Spinal cord (tissue), 9 donors: ENCODE measurements at regions not wholly inside any gene's neighbourhood (a gene's known extent, or its start where the extent isn't known, plus 50 kb on each side); places are given as distances from the start of the nearest gene placed in this dataset.

Experiments used
- DNase-seq, 6 donors: peaks; one replicate each; pipeline versions ENCODE4 v3.0.0 to v3.0.0-alpha.2; 2013 to 2015; ENCODE audit warnings: low spot score in 6 of 6, low read depth in 4 of 6
- H3K27ac ChIP-seq: one replicate; pipeline ENCODE4 v1.5.1; 2013; ENCODE audit warnings: low read depth, low read length, control low read depth
- H3K27me3 ChIP-seq: one replicate; pipeline ENCODE4 v1.6.1; 2013; ENCODE audit warnings: low read length; ENCODE audit not compliant: control insufficient read depth, insufficient read depth
- H3K36me3 ChIP-seq: one replicate; pipeline ENCODE4 v1.6.1; 2013; ENCODE audit warnings: low read length; ENCODE audit not compliant: control insufficient read depth, insufficient read depth
- H3K4me1 ChIP-seq: one replicate; pipeline ENCODE4 v1.6.1; 2013; ENCODE audit warnings: low read length; ENCODE audit not compliant: control insufficient read depth, insufficient read depth
- H3K4me3 ChIP-seq: one replicate; pipeline ENCODE4 v1.5.1; 2013; ENCODE audit warnings: low read depth, low read length, control low read depth
- H3K9me3 ChIP-seq: one replicate; pipeline ENCODE4 v1.6.1; 2013; ENCODE audit warnings: low read length; ENCODE audit not compliant: control insufficient read depth, insufficient read depth
- WGBS: methylation state at CpG from one replicate; pipeline ENCODE4 v1.1.5; 2013; ENCODE audit warnings: missing lambda C conversion rate; ENCODE audit not compliant: insufficient coverage; 5-methylcytosine and 5-hydroxymethylcytosine counted together
- donor health status: healthy.

DNA sequence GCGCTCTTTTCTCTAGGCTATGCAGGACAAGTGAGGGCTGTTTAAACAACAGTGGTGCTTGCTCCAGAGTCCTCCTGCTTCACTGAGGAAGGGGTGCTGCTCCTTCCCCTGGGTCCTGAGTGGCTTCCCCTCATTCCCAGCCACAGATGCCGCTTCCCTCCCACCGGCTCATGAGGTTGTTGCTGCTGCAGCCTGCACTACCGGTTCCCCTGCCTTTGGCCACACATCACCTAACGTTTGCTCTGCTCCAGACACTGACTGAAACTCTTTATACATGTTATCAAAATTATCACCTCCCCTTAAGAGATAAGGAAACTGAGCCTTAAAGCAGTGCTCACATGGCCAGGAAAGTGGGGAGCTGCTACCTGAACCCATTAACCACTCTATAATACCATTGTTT lies 130.8 kb upstream of the LGALSL start:
- H3K27me3 ChIP-seq: no peaks in the 10 kb centered on the region
- no peaks in the 10 kb centered on the region for H3K36me3 ChIP-seq
- no peaks in the 10 kb centered on the region for H3K9me3 ChIP-seq
- DNase-seq: no peak
- 93% methylated on average over 5 of the region's 5 CpGs for WGBS
- peaks cover 15% of the 10 kb centered on the region for H3K4me1 ChIP-seq
- no peak overlapping the region for H3K27ac ChIP-seq
- no peak overlapping the region for H3K4me3 ChIP-seq

- no peaks in the 10 kb centered on the region for H3K27me3 ChIP-seq
- H3K4me3 ChIP-seq: no peak overlapping the region
- 98% methylated on average over 4 of the region's 10 CpGs for WGBS
- H3K9me3 ChIP-seq: no peaks in the 10 kb centered on the region
- peaks cover 17% of the 10 kb centered on the region for H3K4me1 ChIP-seq
- DNase-seq: no peak
- no peaks in the 10 kb centered on the region for H3K36me3 ChIP-seq
- H3K27ac ChIP-seq: no peak overlapping the region
Observed at GRCh38 chr2:64324746-64325410, 129.1 kb upstream of the LGALSL start.

DNA sequence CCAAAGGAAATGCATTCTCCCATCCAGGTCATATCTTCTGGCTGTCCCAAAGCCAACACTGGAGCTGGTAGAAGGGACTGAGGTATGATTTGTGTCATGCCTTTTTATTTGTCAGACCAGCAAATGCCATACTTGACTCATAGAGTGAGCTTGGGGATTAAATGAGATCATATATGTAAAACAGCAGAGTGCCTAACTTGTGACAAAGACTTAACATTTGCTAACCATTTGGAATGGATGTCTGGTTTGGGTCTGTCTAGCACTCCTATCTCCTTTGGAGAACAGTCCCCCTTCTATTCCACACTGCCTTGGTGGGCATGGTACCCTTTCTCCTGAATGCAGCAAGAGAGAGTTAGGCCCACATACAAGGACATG lies 128.5 kb upstream of the LGALSL start:
- Histone ChIP-seq H3K36me3 (no peaks in the 10 kb centered on the region), H3K9me3 (no peaks in the 10 kb centered on the region), H3K4me3 (no peak overlapping the region), H3K27me3 (no peaks in the 10 kb centered on the region), H3K4me1 (peaks cover 20% of the 10 kb centered on the region), H3K27ac (no peak overlapping the region)
- no peak for DNase-seq

DNA sequence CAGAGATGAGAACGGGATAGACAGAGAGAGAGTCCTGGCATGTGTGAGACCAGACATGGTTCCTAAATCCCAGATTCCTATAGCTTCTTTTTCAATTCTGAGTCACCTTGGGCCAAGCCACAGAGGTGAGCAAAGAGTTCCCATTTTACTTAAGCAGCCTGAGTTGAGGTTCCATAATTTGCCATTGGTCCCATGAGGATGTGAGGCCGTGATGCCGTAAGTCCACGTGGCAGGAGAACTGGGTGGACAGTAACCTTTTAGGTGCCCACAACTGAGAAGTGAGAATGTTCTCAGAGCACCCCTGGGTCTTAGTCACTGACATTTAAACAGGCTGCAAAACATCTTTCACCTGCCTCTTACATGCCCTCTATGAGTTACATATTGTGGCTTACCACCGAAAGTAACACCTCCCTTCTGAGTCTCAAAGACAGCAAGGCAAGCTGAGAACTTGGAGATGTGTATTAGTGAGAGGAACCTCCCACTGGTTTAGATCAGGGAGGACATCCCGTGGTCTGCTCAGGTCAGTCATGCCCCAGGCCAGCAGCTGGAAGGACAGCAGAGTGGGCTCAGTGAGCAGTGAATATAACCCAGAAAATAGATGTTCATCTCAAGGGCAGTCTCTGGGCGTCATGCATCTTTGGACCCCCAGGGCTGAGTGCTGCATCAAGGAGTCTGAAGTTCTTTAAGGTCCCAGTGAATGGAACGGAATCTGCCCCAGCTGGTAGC lies 127.9 kb upstream of the LGALSL start:
- no peaks in the 10 kb centered on the region for H3K27me3 ChIP-seq
- no peak overlapping the region for H3K4me3 ChIP-seq
- WGBS: 92% methylated on average over 7 of the region's 8 CpGs
- DNase-seq: no peak
- H3K4me1 ChIP-seq: peaks cover 24% of the 10 kb centered on the region
- H3K27ac ChIP-seq: no peak overlapping the region
- no peaks in the 10 kb centered on the region for H3K36me3 ChIP-seq
- no peaks in the 10 kb centered on the region for H3K9me3 ChIP-seq

- Histone ChIP-seq H3K9me3 (no peaks in the 10 kb centered on the region), H3K4me1 (peaks cover 30% of the 10 kb centered on the region), H3K27ac (no peak overlapping the region), H3K4me3 (no peak overlapping the region), H3K36me3 (no peaks in the 10 kb centered on the region), H3K27me3 (no peaks in the 10 kb centered on the region)
- 93% methylated on average over 9 of the region's 14 CpGs for WGBS
- DNase-seq: no peak
Observed at GRCh38 chr2:64326578-64327050, 127.3 kb upstream of the LGALSL start.

DNA sequence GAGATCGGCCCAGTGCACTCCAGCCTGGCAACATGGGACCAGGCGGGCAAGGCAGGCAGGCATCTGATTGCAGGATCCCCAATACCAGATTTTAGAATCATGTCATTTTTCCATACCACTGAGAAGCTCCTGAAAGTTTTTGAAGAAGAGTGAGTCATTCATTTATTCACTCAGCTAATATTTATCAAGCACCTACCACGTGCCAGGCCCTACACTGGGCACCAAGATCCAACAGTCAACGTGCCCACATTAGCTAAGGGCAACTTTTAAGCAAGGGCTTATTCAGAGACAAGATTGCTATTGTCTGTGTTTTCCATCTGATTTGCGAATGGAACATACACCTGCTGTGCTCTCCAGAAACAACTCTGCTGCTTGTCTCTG lies 126.8 kb upstream of the LGALSL start:
- Histone ChIP-seq H3K27me3 (no peaks in the 10 kb centered on the region), H3K9me3 (no peaks in the 10 kb centered on the region), H3K4me1 (peaks cover 28% of the 10 kb centered on the region), H3K4me3 (peak overlapping the region; percentile 28), H3K27ac (peak overlapping the region; percentile 40), H3K36me3 (no peaks in the 10 kb centered on the region)
- no peak for DNase-seq
- WGBS: 24% methylated on average over 3 of the region's 5 CpGs

DNA sequence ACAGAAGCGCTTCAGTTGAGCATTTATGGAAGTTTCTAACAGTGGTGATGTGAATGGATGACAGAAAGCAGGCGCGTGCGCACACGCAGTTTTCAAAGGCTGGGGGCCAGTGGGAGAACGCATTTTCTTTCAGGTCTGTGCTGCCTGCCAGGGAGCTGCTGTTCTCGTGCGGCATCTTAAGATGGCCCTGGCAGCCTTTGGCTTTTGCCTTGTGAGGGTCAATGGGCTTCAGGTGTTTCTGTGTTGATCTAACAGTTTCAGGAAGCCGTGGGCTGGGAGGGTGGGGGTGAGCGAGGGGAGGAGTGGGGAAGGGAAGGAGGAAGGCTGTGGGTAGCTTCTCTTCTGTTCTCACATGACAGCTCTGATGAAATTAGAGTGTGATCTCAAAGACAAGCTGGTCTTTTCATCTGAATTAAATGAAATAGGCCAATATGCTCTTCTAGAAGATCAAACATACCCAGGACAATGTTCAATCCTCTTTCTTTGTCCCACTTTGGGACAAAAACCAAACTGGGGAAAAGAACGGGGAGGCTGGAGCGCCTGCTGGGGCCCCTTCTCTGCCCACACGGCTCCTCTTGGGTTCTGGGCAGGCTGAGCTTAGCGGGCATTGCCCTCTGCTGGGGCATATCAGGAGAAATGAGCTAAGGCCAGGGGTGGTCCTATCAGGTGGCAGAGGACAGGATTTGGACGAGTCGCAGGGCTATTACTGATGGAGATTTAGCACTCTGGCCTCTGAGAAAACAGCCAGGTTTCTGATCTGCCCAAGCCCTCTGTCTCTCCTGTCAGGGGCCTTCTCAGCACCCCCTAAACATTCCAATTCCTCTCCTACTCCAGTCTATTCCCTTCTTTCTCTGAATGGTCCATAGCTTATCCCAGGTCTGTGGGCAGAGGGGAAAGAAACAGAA lies 126.2 kb upstream of the LGALSL start:
- peaks cover 24% of the 10 kb centered on the region for H3K4me1 ChIP-seq
- peak overlapping the region; percentile 28 for H3K4me3 ChIP-seq
- WGBS: 26% methylated on average over 16 of the region's 16 CpGs
- peak in 3 of 6 donors; percentile 40 to 85 (median 83) for DNase-seq
- no peaks in the 10 kb centered on the region for H3K36me3 ChIP-seq
- H3K27ac ChIP-seq: peak overlapping the region; percentile 40
- H3K27me3 ChIP-seq: no peaks in the 10 kb centered on the region
- H3K9me3 ChIP-seq: no peaks in the 10 kb centered on the region

DNA sequence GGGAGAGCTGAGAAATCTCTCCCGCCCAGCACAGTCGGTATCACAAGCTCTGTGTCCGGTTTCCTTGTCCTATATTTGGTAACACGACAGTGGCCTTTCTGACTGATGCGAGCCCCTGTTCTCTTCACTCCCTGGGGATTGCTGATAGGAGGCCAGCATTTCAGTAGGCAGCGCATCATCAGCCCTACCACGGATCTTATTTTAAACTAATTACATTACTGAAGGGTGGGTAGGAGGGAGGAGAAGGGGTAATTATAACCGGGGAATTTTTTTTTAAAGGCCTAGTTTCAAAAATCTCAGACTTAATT lies 125.6 kb upstream of the LGALSL start:
- Histone ChIP-seq H3K4me3 (no peak overlapping the region), H3K27ac (peak overlapping the region; percentile 40), H3K4me1 (peaks cover 24% of the 10 kb centered on the region), H3K27me3 (no peaks in the 10 kb centered on the region), H3K36me3 (no peaks in the 10 kb centered on the region), H3K9me3 (no peaks in the 10 kb centered on the region)
- WGBS: 58% methylated on average over 3 of the region's 8 CpGs
- DNase-seq: peak in 1 of 6 donors; percentile 23

- WGBS: 36% methylated on average over 2 of the region's 3 CpGs
- no peak overlapping the region for H3K4me3 ChIP-seq
Observed at GRCh38 chr2:64328756-64329155, 125.2 kb upstream of the LGALSL start.

More at GRCh38 chr2:64328756-64329155, 125.2 kb upstream of the LGALSL start:
- DNase-seq: peak in 1 of 6 donors; percentile 75
- H3K27ac ChIP-seq: no peak overlapping the region
- H3K27me3 ChIP-seq: no peaks in the 10 kb centered on the region
- H3K36me3 ChIP-seq: no peaks in the 10 kb centered on the region
- H3K9me3 ChIP-seq: no peaks in the 10 kb centered on the region
- H3K4me1 ChIP-seq: peaks cover 24% of the 10 kb centered on the region
